Sigmoid colon (tissue), 6 donors: ENCODE measurements at regions not wholly inside any gene's neighbourhood (a gene's known extent, or its start where the extent isn't known, plus 50 kb on each side); places are given as distances from the start of the nearest gene placed in this dataset.

Source experiments
- DNase-seq: peaks from one replicate; pipeline ENCODE4 v3.0.0-alpha.2; 2019
- H3K27ac ChIP-seq, 4 donors: fragments of 200-600 bp; sonication (generic); one replicate each; pipeline ENCODE4 v1.5.1; 2016 to 2019; ENCODE audit warnings: mild to moderate bottlenecking in 1 of 4
- H3K27me3 ChIP-seq, 3 donors: fragments of 200-600 bp; sonication (generic); one replicate each; pipeline ENCODE4 v1.5.1; 2019; ENCODE audit warnings: mild to moderate bottlenecking in 1 of 3
- H3K36me3 ChIP-seq, 4 donors: fragments of 200-600 bp; sonication (generic); one replicate each; pipeline ENCODE4 v1.5.1; 2016 to 2019
- H3K4me1 ChIP-seq, 4 donors: fragments of 200-600 bp; sonication (generic); one replicate each; pipeline ENCODE4 v1.5.1; 2017 to 2019
- H3K4me3 ChIP-seq, 4 donors: fragments of 200-600 bp; sonication (generic); one replicate each; pipeline ENCODE4 v1.5.1; 2017 to 2019; ENCODE audit warnings: mild to moderate bottlenecking in 2 of 4, moderate library complexity in 1 of 4
- H3K9me3 ChIP-seq, 4 donors: fragments of 200-600 bp in 3 of 4; sonication (generic) in 3 of 4; one replicate each; pipeline versions ENCODE4 v1.5.1 to v1.6.1; 2013 to 2019
- EP300 ChIP-seq, 4 donors: sonication (generic); formaldehyde crosslinking; IDR thresholded peaks; one replicate each; pipeline ENCODE4 v1.6.1; 2017; ENCODE audit warnings: antibody characterized with exemption in 4 of 4
- POLR2A ChIP-seq, 2 donors: fragments of 450-650 bp; IDR thresholded peaks; one replicate each; pipeline ENCODE4 v1.6.1; 2016; ENCODE audit warnings: antibody characterized with exemption in 2 of 2, mild to moderate bottlenecking in 2 of 2, moderate library complexity in 2 of 2
- POLR2AphosphoS5 ChIP-seq, 4 donors: sonication (generic); formaldehyde crosslinking; IDR thresholded peaks; one replicate each; pipeline ENCODE4 v1.6.1; 2017; ENCODE audit warnings: antibody characterized with exemption in 4 of 4
- WGBS, 2 donors: extraction: QIAGEN DNeasy Blood & Tissue Kit; methylation state at CpG; one replicate each; pipeline ENCODE4 v1.1.7; 2013; 5-methylcytosine and 5-hydroxymethylcytosine counted together
- intact Hi-C: fragments of 100-400 bp; cut with DNase I; formaldehyde crosslinking; loops from one replicate; pipeline ENCODE4 v1.15.1; 2023
- TF ChIP-seq, protein P1 (sequence below), 4 experiments: fragments of 450-650 bp in 3 of 4; fragments of 200-600 bp in 1 of 4; IDR thresholded peaks; one replicate each; pipeline ENCODE4 v1.5.1; 2016 to 2019; ENCODE audit warnings: antibody characterized with exemption in 4 of 4, mild to moderate bottlenecking in 3 of 4, moderate library complexity in 2 of 4
- donor health status: healthy with polysubstance abuse.
- donor health status: healthy.

- 95 to 97% methylated on average over 9 of the region's 9 CpGs for WGBS, 2 donors
- Histone ChIP-seq H3K9me3 (no peaks in the 10 kb centered on the region), H3K27me3 (no peaks in the 10 kb centered on the region), H3K36me3 (no peaks in the 10 kb centered on the region), H3K4me1 (no peaks in the 10 kb centered on the region), H3K27ac (peak overlapping the region in 3 of 4 donors; percentile 20 to 66 (median 28)), H3K4me3 (no peak overlapping the region)
- TF ChIP-seq, protein P1, sequence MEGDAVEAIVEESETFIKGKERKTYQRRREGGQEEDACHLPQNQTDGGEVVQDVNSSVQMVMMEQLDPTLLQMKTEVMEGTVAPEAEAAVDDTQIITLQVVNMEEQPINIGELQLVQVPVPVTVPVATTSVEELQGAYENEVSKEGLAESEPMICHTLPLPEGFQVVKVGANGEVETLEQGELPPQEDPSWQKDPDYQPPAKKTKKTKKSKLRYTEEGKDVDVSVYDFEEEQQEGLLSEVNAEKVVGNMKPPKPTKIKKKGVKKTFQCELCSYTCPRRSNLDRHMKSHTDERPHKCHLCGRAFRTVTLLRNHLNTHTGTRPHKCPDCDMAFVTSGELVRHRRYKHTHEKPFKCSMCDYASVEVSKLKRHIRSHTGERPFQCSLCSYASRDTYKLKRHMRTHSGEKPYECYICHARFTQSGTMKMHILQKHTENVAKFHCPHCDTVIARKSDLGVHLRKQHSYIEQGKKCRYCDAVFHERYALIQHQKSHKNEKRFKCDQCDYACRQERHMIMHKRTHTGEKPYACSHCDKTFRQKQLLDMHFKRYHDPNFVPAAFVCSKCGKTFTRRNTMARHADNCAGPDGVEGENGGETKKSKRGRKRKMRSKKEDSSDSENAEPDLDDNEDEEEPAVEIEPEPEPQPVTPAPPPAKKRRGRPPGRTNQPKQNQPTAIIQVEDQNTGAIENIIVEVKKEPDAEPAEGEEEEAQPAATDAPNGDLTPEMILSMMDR (IDR thresholded peaks at IDR 0.05): no peak
- no peak for TF ChIP-seq POLR2AphosphoS5 (IDR thresholded peaks at IDR 0.05)
- TF ChIP-seq POLR2A (IDR thresholded peaks at IDR 0.05): no peak
- no peak for TF ChIP-seq EP300 (IDR thresholded peaks at IDR 0.05)
- DNase-seq: no peak
- intact Hi-C loops: no loop called here
Measured at GRCh38 chr6:150684161-150684560, 84.5 kb downstream of the PLEKHG1 start.

DNA sequence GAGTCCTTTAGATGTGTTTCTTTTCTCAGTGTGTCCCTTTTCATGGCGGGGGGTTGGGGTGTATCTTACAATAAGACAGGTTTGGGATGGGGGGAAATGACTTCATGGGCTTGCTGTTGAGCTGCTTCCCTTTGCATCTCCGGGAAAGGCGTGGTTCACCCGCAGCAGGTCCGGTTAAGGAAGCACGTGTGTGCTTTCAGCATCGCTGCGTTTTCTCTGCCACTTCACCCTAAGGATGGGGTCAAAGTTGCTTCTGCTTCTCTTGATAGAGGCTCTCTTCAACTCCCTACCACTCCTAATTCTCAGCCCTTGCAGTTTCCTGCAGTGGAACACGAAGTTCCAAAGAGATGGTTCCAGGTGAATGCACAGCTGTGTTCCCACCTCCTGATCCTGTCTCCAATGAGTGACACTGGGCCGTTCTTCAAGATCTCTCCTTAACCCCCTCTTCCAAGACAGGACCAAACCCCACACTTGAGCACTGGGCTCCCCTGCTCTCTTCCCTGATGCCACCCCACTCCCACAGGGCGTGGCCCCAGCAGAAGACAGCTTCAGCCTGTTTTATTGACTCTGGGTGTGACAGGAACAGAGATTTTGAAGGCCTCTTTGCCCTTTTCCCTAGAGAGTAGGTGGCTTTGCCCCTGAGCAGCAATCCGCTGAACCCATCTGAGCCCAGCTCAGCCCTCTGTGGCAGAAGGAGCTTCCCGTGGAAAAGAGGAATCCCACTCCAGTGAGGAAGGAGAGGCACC, 85.2 kb downstream of the PLEKHG1 start:
- no peaks in the 10 kb centered on the region for H3K36me3 ChIP-seq
- TF ChIP-seq, protein P1 (IDR thresholded peaks at IDR 0.05): no peak
- TF ChIP-seq POLR2AphosphoS5 (IDR thresholded peaks at IDR 0.05) (peak in 2 of 4 donors; percentile 14 to 53), EP300 (IDR thresholded peaks at IDR 0.05) (peak in 1 of 4 donors; percentile 4), POLR2A (IDR thresholded peaks at IDR 0.05) (no peak)
- no peaks in the 10 kb centered on the region for H3K9me3 ChIP-seq
- H3K4me3 ChIP-seq: no peak overlapping the region
- 40 to 55% methylated on average over 13 of the region's 13 CpGs for WGBS, 2 donors
- H3K27me3 ChIP-seq: no peaks in the 10 kb centered on the region
- peaks cover 0 to under 1% (median 0%) of the 10 kb centered on the region in 4 donors for H3K4me1 ChIP-seq
- DNase-seq: no peak
- H3K27ac ChIP-seq: peak overlapping the region in 3 of 4 donors; percentile 30 to 66 (median 31)
- intact Hi-C loops: no loop called here

GRCh38 chr6:150685860-150686259, 86.2 kb downstream of the PLEKHG1 start:
- H3K27ac ChIP-seq: no peak overlapping the region
- WGBS, 2 donors: 67 to 74% methylated on average over 4 of the region's 4 CpGs
- no peaks in the 10 kb centered on the region for H3K27me3 ChIP-seq
- TF ChIP-seq, protein P1 (IDR thresholded peaks at IDR 0.05): peak in 1 of 4 experiments; percentile 13
- no peak for TF ChIP-seq POLR2AphosphoS5 (IDR thresholded peaks at IDR 0.05)
- H3K9me3 ChIP-seq: no peaks in the 10 kb centered on the region
- DNase-seq: no peak
- peaks cover 0 to 8% (median 0%) of the 10 kb centered on the region in 4 donors for H3K4me1 ChIP-seq
- no peak overlapping the region for H3K4me3 ChIP-seq
- H3K36me3 ChIP-seq: no peaks in the 10 kb centered on the region
- intact Hi-C loops: no loop called here

DNA sequence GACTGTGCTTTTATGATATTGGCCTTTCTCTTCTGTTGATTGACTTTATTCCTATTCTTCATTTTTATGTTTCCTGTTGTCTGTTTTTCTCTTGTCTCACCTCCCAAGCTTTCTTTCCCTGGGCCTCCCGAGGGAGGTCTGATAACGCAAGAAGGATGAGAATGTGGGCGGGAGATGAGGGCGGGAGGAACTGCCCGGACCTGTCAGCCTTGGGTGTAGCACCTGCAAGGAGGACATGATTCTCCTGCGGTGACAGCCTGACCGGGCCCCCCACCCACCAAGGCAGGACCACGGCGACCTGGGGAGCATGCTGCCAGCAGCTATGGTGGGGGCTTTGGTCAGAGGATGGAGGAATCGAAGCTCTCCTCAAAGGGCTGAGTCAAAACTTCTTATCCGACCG, 86.9 kb downstream of the PLEKHG1 start:
- WGBS, 2 donors: 74 to 78% methylated on average over 12 of the region's 12 CpGs
- intact Hi-C loops: no loop called here
- Histone ChIP-seq H3K27me3 (no peaks in the 10 kb centered on the region), H3K4me1 (peaks cover 0 to 15% (median under 1%) of the 10 kb centered on the region in 4 donors), H3K36me3 (no peaks in the 10 kb centered on the region), H3K9me3 (no peaks in the 10 kb centered on the region), H3K27ac (peak overlapping the region in 1 of 4 donors; percentile 2), H3K4me3 (no peak overlapping the region)
- TF ChIP-seq POLR2AphosphoS5 (IDR thresholded peaks at IDR 0.05) (no peak), POLR2A (IDR thresholded peaks at IDR 0.05) (no peak)
- TF ChIP-seq, protein P1 (IDR thresholded peaks at IDR 0.05): no peak
- no peak for DNase-seq
